Colonic mucosa (tissue), 4 donors: ENCODE measurements at regions not wholly inside any gene's neighbourhood (a gene's known extent, or its start where the extent isn't known, plus 50 kb on each side); places are given as distances from the start of the nearest gene placed in this dataset.
"Not testable (repeated sequence)": the region's sequence is repeated elsewhere in the genome, so short reads cannot be mapped to it uniquely, and the experiment has no call there.

Source experiments
- DNase-seq: peaks from one replicate; pipeline ENCODE4 v3.0.0-alpha.2; 2020
- H3K27ac ChIP-seq: fragments of 200-600 bp; one replicate; pipeline ENCODE4 v1.8.0; 2021
- H3K27me3 ChIP-seq: fragments of 200-600 bp; one replicate; pipeline ENCODE4 v1.8.0; 2021
- H3K36me3 ChIP-seq: fragments of 200-600 bp; one replicate; pipeline ENCODE4 v1.8.0; 2021
- H3K4me1 ChIP-seq: fragments of 200-600 bp; one replicate; pipeline ENCODE4 v1.8.0; 2021; ENCODE audit warnings: mild to moderate bottlenecking
- H3K4me3 ChIP-seq: fragments of 200-600 bp; one replicate; pipeline ENCODE4 v1.8.0; 2021
- H3K9ac ChIP-seq, 2 donors: one replicate each; pipeline ENCODE4 v1.7.0; 2013; ENCODE audit warnings: control low read depth in 2 of 2, low read depth in 2 of 2, low read length in 2 of 2
- H3K9me3 ChIP-seq: fragments of 200-600 bp; one replicate; pipeline ENCODE4 v1.8.0; 2021
- intact Hi-C: fragments of 100-400 bp; cut with DNase I; formaldehyde crosslinking; loops from one replicate; pipeline ENCODE4 v1.14.1; 2022
- TF ChIP-seq, protein P1 (sequence below): fragments of 200-600 bp; IDR thresholded peaks from one replicate; pipeline ENCODE4 v1.8.0; 2022; ENCODE audit warnings: antibody characterized with exemption, mild to moderate bottlenecking
- donor health status: healthy.
- donor health status: DM: no; HTN: no; CAD: no.
- donor health status: DM: no; HTN: no; CAD: no.

DNA sequence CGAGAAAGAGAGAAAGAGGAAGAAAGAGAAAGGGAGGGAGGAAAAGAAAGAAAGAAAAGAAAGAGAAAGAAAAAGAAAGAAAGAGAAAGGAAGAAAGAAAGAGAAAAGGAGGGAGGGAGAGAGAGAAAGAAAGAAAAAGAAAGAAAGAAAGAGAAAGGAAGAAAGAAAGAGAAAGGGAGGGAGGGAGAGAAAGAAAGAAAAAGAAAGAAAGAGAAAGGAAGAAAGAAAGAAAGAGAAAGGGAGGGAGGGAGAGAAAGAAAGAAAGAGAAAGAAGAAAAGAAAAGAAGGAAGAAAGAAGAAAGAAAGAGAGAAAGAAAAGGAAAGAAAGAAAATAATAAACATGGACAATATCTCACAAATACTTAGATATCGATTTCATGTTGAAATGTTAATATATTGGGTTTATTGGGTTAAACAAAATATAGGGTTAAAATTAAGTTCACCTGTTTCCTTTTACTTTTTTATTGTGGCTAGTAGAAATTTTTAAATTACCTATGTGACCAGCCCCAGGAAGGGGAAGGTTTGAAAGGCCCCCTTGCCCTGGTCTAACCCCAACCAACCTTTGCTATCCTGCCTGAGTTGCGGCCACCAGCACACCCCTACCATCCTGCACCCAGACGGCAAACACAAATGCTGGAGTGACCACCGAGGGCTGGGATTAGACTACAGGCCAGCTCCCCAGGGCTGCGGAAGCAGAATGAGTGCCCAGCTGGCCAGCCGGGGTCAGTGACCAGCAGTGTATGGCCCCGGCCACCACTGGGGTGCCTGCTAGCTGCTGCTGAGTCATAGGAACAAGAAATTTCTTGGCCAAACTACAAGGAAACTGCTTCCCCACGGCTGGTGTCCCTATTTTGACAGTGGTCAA, 81.0 kb upstream of the FGF3 start:
- Histone ChIP-seq H3K9me3 (no peaks in the 10 kb centered on the region), H3K27ac (no peak overlapping the region), H3K36me3 (no peaks in the 10 kb centered on the region), H3K9ac (no peak overlapping the region), H3K4me1 (no peaks in the 10 kb centered on the region), H3K4me3 (no peak overlapping the region), H3K27me3 (no peaks in the 10 kb centered on the region)
- TF ChIP-seq, protein P1, sequence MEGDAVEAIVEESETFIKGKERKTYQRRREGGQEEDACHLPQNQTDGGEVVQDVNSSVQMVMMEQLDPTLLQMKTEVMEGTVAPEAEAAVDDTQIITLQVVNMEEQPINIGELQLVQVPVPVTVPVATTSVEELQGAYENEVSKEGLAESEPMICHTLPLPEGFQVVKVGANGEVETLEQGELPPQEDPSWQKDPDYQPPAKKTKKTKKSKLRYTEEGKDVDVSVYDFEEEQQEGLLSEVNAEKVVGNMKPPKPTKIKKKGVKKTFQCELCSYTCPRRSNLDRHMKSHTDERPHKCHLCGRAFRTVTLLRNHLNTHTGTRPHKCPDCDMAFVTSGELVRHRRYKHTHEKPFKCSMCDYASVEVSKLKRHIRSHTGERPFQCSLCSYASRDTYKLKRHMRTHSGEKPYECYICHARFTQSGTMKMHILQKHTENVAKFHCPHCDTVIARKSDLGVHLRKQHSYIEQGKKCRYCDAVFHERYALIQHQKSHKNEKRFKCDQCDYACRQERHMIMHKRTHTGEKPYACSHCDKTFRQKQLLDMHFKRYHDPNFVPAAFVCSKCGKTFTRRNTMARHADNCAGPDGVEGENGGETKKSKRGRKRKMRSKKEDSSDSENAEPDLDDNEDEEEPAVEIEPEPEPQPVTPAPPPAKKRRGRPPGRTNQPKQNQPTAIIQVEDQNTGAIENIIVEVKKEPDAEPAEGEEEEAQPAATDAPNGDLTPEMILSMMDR: no peak
- intact Hi-C loops: no loop called here
- no peak for DNase-seq

DNA sequence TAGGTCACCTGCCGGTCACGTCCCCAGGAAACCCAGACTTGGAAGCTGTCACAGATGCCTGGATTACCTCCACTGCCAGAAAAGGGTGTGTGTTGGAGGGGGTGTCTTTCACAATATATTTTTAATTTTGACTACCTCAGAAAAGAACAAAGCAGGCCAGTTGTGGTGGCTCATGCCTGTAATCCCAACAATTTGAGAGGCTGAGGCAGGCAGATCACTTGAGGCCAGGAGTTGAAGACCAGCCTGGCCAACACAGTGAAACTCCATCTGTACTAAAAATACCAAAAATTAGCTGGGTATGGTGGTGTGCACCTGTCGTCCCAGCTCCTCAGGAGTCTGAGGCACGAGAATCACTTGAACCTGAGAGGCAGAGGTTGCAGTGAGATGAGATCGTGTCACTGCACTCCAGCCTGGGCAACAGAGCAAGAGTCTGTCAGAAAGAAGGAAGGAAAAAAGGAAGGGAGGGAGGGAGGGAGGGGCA, 81.6 kb upstream of the FGF3 start:
- H3K27me3 ChIP-seq, H3K4me3 ChIP-seq, intact Hi-C loops, H3K4me1 ChIP-seq, H3K36me3 ChIP-seq, H3K9ac ChIP-seq, H3K9me3 ChIP-seq, DNase-seq, H3K27ac ChIP-seq: not testable (repeated sequence)

DNA sequence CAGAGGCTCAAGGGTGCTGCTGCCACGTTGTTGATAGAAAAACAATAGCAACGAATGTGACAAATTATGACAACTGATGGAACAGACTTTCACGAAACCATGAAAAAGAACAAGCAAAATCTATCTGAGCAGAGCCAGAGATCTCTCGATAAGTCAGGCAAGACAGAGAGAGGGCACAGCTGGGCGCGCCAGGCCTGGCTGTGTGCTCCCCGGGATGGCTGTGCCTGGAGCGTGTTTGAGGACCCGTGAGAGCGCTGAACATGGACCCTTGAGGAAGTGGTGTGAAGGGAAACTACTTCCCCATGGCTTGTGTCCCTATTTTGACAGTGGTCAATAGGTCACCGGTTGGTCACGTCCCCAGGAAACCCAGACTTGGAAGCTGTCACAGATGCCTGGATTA, 83.1 kb upstream of the FGF3 start:
- DNase-seq: no peak
- intact Hi-C loops: no loop called here
- TF ChIP-seq, protein P1: no peak
- Histone ChIP-seq H3K4me3 (no peak overlapping the region), H3K27me3 (no peaks in the 10 kb centered on the region), H3K4me1 (peaks cover 3% of the 10 kb centered on the region), H3K36me3 (no peaks in the 10 kb centered on the region), H3K27ac (no peak overlapping the region), H3K9me3 (no peaks in the 10 kb centered on the region), H3K9ac (no peak overlapping the region)

- Histone ChIP-seq H3K9ac (no peak overlapping the region), H3K27me3 (no peaks in the 10 kb centered on the region), H3K4me1 (peaks cover 3% of the 10 kb centered on the region), H3K36me3 (no peaks in the 10 kb centered on the region), H3K27ac (no peak overlapping the region), H3K4me3 (no peak overlapping the region), H3K9me3 (no peaks in the 10 kb centered on the region)
- DNase-seq: no peak
- intact Hi-C loops: no loop called here
- TF ChIP-seq, protein P1: no peak
Observed at GRCh38 chr11:69903211-69903610, 84.0 kb upstream of the FGF3 start.

GRCh38 chr11:69904161-69904973, 85.2 kb upstream of the FGF3 start:
- Histone ChIP-seq H3K4me1 (peaks cover 3% of the 10 kb centered on the region), H3K4me3 (no peak overlapping the region), H3K9me3 (no peaks in the 10 kb centered on the region), H3K27me3 (no peaks in the 10 kb centered on the region), H3K9ac (no peak overlapping the region), H3K36me3 (no peaks in the 10 kb centered on the region), H3K27ac (no peak overlapping the region)
- intact Hi-C loops: no loop called here
- TF ChIP-seq, protein P1: no peak
- no peak for DNase-seq
